ENCODE measurements at regions not wholly inside any gene's neighbourhood (a gene's known extent, or its start where the extent isn't known, plus 50 kb on each side); places are given as distances from the start of the nearest gene placed in this dataset.

- TF ChIP-seq CTCF (IDR thresholded peaks at IDR 0.05; ENCODE audit: low read length) (no peak), EZH2 (optimal IDR thresholded peaks at IDR 0.05; ENCODE audit: low read depth, low read length) (no peak)
Measured at GRCh38 chr3:56994391-56994790, 66.1 kb upstream of the SPATA12 start.

Measured in MM.1S (cell line).